GM23338 (cell line): ENCODE measurements at regions not wholly inside any gene's neighbourhood (a gene's known extent, or its start where the extent isn't known, plus 50 kb on each side); places are given as distances from the start of the nearest gene placed in this dataset.

Source experiments
- ATAC-seq: fragments of 200-7000 bp; cut with Tn5 transposase; 3 replicates; pipeline ENCODE4 v1.9.1; 2020
- DNase-seq: peaks from one replicate; pipeline ENCODE4 v3.0.0-alpha.2; 2015; ENCODE audit warnings: low spot score
- H2AFZ ChIP-seq: fragments of 200-600 bp; sonication (generic); 2 replicates; pipeline ENCODE4 v1.8.0; 2016; ENCODE audit warnings: antibody characterized with exemption, mild to moderate bottlenecking, moderate library complexity
- H3F3A ChIP-seq: fragments of 200-600 bp; sonication (generic); replicated peaks from 2 replicates; pipeline ENCODE4 v1.8.0; 2017; ENCODE audit warnings: antibody characterized with exemption, mixed run types, low read depth
- H3K27ac ChIP-seq: fragments of 200-600 bp; sonication (generic); 2 replicates; pipeline ENCODE4 v1.6.1; 2016; ENCODE audit warnings: low read depth
- H3K27me3 ChIP-seq: fragments of 200-600 bp; sonication (generic); 2 replicates; pipeline ENCODE4 v1.8.0; 2016; ENCODE audit warnings: mild to moderate bottlenecking, mixed run types, moderate library complexity; ENCODE audit not compliant: insufficient read depth
- H3K36me3 ChIP-seq: fragments of 200-600 bp; sonication (generic); 2 replicates; pipeline ENCODE4 v1.8.0; 2016; ENCODE audit warnings: mild to moderate bottlenecking; ENCODE audit not compliant: insufficient read depth
- H3K4me1 ChIP-seq: fragments of 200-600 bp; sonication (generic); 2 replicates; pipeline ENCODE4 v1.8.0; 2016; ENCODE audit warnings: mild to moderate bottlenecking, moderate library complexity; ENCODE audit not compliant: insufficient read depth
- H3K4me2 ChIP-seq: fragments of 200-600 bp; sonication (generic); 2 replicates; pipeline ENCODE4 v1.7.1; 2017; ENCODE audit warnings: mixed run types
- H3K4me3 ChIP-seq: fragments of 200-600 bp; sonication (generic); 2 replicates; pipeline ENCODE4 v1.6.1; 2016; ENCODE audit warnings: mixed run types
- H3K79me2 ChIP-seq: fragments of 200-600 bp; sonication (generic); replicated peaks from 2 replicates; pipeline ENCODE4 v1.8.0; 2017; ENCODE audit warnings: mild to moderate bottlenecking; ENCODE audit not compliant: insufficient read depth
- H3K9me2 ChIP-seq: fragments of 200-600 bp; sonication (generic); 2 replicates; pipeline ENCODE4 v1.8.0; 2017; ENCODE audit not compliant: insufficient read depth
- H4K20me1 ChIP-seq: fragments of 200-600 bp; sonication (generic); replicated peaks from 2 replicates; pipeline ENCODE4 v1.8.0; 2017; ENCODE audit warnings: mild to moderate bottlenecking; ENCODE audit not compliant: insufficient read depth
- H3K27ac Mint-ChIP-seq: 2 replicates; pipeline ENCODE4 v1.8.0; 2020; ENCODE audit warnings: inconsistent platforms, mild to moderate bottlenecking, moderate library complexity, mixed read lengths
- H3K27me3 Mint-ChIP-seq: 3 replicates; pipeline ENCODE4 v1.8.0; 2022; ENCODE audit warnings: low read depth, mild to moderate bottlenecking, moderate library complexity, mixed read lengths, inconsistent platforms; ENCODE audit not compliant: insufficient read depth, poor library complexity
- H3K36me3 Mint-ChIP-seq: 3 replicates; pipeline ENCODE4 v1.8.0; 2021; ENCODE audit warnings: low read depth, mild to moderate bottlenecking, inconsistent platforms, moderate library complexity, mixed read lengths
- H3K4me1 Mint-ChIP-seq: 3 replicates; pipeline ENCODE4 v1.8.0; 2020; ENCODE audit warnings: mild to moderate bottlenecking, inconsistent platforms, mixed read lengths
- H3K4me3 Mint-ChIP-seq: 3 replicates; pipeline ENCODE4 v1.8.0; 2021; ENCODE audit warnings: moderate library complexity, mild to moderate bottlenecking, inconsistent platforms, mixed read lengths
- H3K9me3 Mint-ChIP-seq: 3 replicates; pipeline ENCODE4 v1.8.0; 2020; ENCODE audit warnings: moderate library complexity, mild to moderate bottlenecking, inconsistent platforms, mixed read lengths
- CREB1 ChIP-seq: fragments of 250-450 bp; sonication (Bioruptor Pico); IDR thresholded peaks from 2 replicates; pipeline ENCODE4 v1.5.0; 2020; ENCODE audit warnings: low read depth, mild to moderate bottlenecking, moderate library complexity
- EZH2 ChIP-seq: fragments of 200-600 bp; sonication (generic); IDR thresholded peaks from one replicate; pipeline ENCODE4 v1.8.0; 2017; ENCODE audit warnings: antibody characterized with exemption, mild to moderate bottlenecking, low read depth; ENCODE audit not compliant: unreplicated experiment
- EZH2phosphoT487 ChIP-seq: fragments of 200-600 bp; sonication (generic); IDR thresholded peaks from one replicate; pipeline ENCODE4 v1.8.1; 2018; ENCODE audit warnings: antibody characterized with exemption; ENCODE audit not compliant: unreplicated experiment
- JUNB ChIP-seq: IDR thresholded peaks from one replicate; pipeline ENCODE4 v1.6.1; 2016; ENCODE audit warnings: antibody characterized with exemption; ENCODE audit not compliant: unreplicated experiment
- NANOG ChIP-seq: IDR thresholded peaks from 2 replicates; pipeline ENCODE4 v1.6.1; 2016; ENCODE audit warnings: antibody characterized with exemption, borderline replicate concordance
- POLR2AphosphoS5 ChIP-seq: IDR thresholded peaks from 2 replicates; pipeline ENCODE4 v1.6.1; 2016; ENCODE audit warnings: antibody characterized with exemption, low read depth
- STAT1 ChIP-seq: IDR thresholded peaks from one replicate; pipeline ENCODE4 v1.6.1; 2016; ENCODE audit warnings: antibody characterized with exemption; ENCODE audit not compliant: unreplicated experiment
- ZNF114 ChIP-seq: fragments of 250-450 bp; sonication (Bioruptor Pico); IDR thresholded peaks from 2 replicates; pipeline ENCODE4 v1.5.0; 2020; ENCODE audit warnings: mild to moderate bottlenecking, moderate library complexity
- ZNF331 ChIP-seq: fragments of 250-450 bp; sonication (Bioruptor Pico); IDR thresholded peaks from 2 replicates; pipeline ENCODE4 v1.5.0; 2020; ENCODE audit warnings: low read depth, mild to moderate bottlenecking, moderate library complexity
- TF ChIP-seq, protein P1 (sequence below), 2 experiments: fragments of 200-600 bp in 1 of 2; sonication (generic) in 1 of 2; conservative IDR thresholded peaks; 2 replicates each; pipeline versions ENCODE4 v1.5.1 to v1.6.1; 2016 to 2017; ENCODE audit warnings: antibody characterized with exemption in 2 of 2, low read depth in 2 of 2, mild to moderate bottlenecking in 2 of 2, moderate library complexity in 1 of 2
- TF ChIP-seq, protein P2 (sequence below): fragments of 250-450 bp; sonication (Bioruptor Pico); IDR thresholded peaks from 2 replicates; pipeline ENCODE4 v1.5.0; 2020; ENCODE audit warnings: mild to moderate bottlenecking, moderate library complexity
- TF ChIP-seq, protein P3 (sequence below): IDR thresholded peaks from one replicate; pipeline ENCODE4 v1.6.1; 2018; ENCODE audit warnings: antibody characterized with exemption; ENCODE audit not compliant: unreplicated experiment

DNA sequence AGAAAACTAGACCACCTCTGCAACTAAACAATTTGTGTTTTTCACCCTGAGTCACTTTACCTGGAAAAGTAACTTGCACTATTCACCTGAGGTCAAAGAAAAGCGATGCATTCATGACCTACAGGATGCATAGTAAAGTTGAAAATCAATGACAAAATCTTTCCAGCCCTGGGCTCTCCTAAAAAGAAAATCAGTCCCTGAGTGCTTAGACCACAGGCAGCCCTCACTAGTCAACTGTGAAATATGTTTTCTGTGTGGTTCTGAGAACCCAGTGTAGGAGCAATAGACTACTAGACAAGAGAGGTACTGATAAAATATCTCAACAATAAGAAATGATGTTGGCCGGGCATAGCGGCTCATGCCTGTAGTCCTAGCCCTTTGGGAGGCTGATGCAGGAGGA, 133.1 kb downstream of the TXNL1 start:
- Histone ChIP-seq H3K27me3 (no peaks in the 10 kb centered on the region), H2AFZ (no peak overlapping the region), H3K79me2 (no peaks in the 10 kb centered on the region), H3F3A (no peaks in the 10 kb centered on the region), H3K4me3 (no peak overlapping the region), H3K36me3 (no peaks in the 10 kb centered on the region), H3K4me2 (no peak overlapping the region), H3K9me2 (no peaks in the 10 kb centered on the region; the same call in 1 of the 2 replicates), H4K20me1 (no peaks in the 10 kb centered on the region), H3K27ac (no peak overlapping the region), H3K4me1 (peaks cover 14% of the 10 kb centered on the region; the same call in 1 of the 2 replicates)
- H3K27me3 Mint-ChIP-seq: no peaks in the 10 kb centered on the region
- ATAC-seq (no peak), DNase-seq (no peak)
- TF ChIP-seq, protein P1, sequence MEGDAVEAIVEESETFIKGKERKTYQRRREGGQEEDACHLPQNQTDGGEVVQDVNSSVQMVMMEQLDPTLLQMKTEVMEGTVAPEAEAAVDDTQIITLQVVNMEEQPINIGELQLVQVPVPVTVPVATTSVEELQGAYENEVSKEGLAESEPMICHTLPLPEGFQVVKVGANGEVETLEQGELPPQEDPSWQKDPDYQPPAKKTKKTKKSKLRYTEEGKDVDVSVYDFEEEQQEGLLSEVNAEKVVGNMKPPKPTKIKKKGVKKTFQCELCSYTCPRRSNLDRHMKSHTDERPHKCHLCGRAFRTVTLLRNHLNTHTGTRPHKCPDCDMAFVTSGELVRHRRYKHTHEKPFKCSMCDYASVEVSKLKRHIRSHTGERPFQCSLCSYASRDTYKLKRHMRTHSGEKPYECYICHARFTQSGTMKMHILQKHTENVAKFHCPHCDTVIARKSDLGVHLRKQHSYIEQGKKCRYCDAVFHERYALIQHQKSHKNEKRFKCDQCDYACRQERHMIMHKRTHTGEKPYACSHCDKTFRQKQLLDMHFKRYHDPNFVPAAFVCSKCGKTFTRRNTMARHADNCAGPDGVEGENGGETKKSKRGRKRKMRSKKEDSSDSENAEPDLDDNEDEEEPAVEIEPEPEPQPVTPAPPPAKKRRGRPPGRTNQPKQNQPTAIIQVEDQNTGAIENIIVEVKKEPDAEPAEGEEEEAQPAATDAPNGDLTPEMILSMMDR (conservative IDR thresholded peaks at IDR 0.05; ENCODE audit: low read depth in 2 of 2): no peak
- TF ChIP-seq POLR2AphosphoS5 (no peak), CREB1 (CRISPR knock-in tag) (no peak)
- no peaks in the 10 kb centered on the region for H3K9me3 Mint-ChIP-seq
- no peaks in the 10 kb centered on the region for H3K36me3 Mint-ChIP-seq
- H3K27ac Mint-ChIP-seq: no peak overlapping the region
- H3K4me1 Mint-ChIP-seq: peaks cover 19% of the 10 kb centered on the region; the same call in 2 of the 3 replicates
- H3K4me3 Mint-ChIP-seq: no peak overlapping the region

DNA sequence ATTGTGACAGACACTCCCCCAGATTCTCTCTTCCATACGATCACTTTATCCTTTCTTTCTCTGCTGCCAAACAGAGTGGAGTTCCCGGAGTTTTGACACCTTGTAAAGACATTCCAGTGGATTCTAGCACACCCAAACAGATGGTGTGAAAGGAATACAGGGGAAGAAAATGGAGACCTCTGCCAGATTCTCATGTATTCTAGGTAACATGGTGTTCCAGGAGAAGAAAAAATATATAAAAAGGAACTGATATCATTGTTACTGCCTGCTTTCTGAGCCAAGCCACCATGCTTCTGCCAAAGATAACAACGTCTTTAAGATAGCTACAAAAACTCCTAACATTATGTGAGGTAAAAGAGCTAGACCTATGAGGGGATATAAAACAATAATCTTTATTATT, 136.5 kb downstream of the TXNL1 start:
- H3K4me2 ChIP-seq: no peak overlapping the region
- H3K9me2 ChIP-seq: no peaks in the 10 kb centered on the region; the same call in 1 of the 2 replicates
- Mint-ChIP-seq H3K27me3 (no peaks in the 10 kb centered on the region), H3K9me3 (peaks cover 3% of the 10 kb centered on the region; the same call in 2 of the 3 replicates), H3K4me1 (no peaks in the 10 kb centered on the region), H3K27ac (no peak overlapping the region), H3K36me3 (peaks cover 3% of the 10 kb centered on the region; the same call in 2 of the 3 replicates), H3K4me3 (no peak overlapping the region)
- no peaks in the 10 kb centered on the region for H3K79me2 ChIP-seq
- H3K27me3 ChIP-seq: no peaks in the 10 kb centered on the region
- peak overlapping the region; percentile 44; the same call in 1 of the 2 replicates for H2AFZ ChIP-seq
- no peaks in the 10 kb centered on the region for H3F3A ChIP-seq
- ATAC-seq: no peak
- no peaks in the 10 kb centered on the region for H3K4me1 ChIP-seq
- H3K36me3 ChIP-seq: no peaks in the 10 kb centered on the region
- no peak overlapping the region for H3K4me3 ChIP-seq
- H3K27ac ChIP-seq: no peak overlapping the region
- DNase-seq: no peak
- no peaks in the 10 kb centered on the region for H4K20me1 ChIP-seq
- TF ChIP-seq JUNB (no peak), EZH2 (no peak), POLR2AphosphoS5 (no peak), ZNF114 (CRISPR knock-in tag) (no peak), STAT1 (no peak), NANOG (no peak), ZNF331 (CRISPR knock-in tag) (no peak), EZH2phosphoT487 (no peak)
- TF ChIP-seq, protein P2, sequence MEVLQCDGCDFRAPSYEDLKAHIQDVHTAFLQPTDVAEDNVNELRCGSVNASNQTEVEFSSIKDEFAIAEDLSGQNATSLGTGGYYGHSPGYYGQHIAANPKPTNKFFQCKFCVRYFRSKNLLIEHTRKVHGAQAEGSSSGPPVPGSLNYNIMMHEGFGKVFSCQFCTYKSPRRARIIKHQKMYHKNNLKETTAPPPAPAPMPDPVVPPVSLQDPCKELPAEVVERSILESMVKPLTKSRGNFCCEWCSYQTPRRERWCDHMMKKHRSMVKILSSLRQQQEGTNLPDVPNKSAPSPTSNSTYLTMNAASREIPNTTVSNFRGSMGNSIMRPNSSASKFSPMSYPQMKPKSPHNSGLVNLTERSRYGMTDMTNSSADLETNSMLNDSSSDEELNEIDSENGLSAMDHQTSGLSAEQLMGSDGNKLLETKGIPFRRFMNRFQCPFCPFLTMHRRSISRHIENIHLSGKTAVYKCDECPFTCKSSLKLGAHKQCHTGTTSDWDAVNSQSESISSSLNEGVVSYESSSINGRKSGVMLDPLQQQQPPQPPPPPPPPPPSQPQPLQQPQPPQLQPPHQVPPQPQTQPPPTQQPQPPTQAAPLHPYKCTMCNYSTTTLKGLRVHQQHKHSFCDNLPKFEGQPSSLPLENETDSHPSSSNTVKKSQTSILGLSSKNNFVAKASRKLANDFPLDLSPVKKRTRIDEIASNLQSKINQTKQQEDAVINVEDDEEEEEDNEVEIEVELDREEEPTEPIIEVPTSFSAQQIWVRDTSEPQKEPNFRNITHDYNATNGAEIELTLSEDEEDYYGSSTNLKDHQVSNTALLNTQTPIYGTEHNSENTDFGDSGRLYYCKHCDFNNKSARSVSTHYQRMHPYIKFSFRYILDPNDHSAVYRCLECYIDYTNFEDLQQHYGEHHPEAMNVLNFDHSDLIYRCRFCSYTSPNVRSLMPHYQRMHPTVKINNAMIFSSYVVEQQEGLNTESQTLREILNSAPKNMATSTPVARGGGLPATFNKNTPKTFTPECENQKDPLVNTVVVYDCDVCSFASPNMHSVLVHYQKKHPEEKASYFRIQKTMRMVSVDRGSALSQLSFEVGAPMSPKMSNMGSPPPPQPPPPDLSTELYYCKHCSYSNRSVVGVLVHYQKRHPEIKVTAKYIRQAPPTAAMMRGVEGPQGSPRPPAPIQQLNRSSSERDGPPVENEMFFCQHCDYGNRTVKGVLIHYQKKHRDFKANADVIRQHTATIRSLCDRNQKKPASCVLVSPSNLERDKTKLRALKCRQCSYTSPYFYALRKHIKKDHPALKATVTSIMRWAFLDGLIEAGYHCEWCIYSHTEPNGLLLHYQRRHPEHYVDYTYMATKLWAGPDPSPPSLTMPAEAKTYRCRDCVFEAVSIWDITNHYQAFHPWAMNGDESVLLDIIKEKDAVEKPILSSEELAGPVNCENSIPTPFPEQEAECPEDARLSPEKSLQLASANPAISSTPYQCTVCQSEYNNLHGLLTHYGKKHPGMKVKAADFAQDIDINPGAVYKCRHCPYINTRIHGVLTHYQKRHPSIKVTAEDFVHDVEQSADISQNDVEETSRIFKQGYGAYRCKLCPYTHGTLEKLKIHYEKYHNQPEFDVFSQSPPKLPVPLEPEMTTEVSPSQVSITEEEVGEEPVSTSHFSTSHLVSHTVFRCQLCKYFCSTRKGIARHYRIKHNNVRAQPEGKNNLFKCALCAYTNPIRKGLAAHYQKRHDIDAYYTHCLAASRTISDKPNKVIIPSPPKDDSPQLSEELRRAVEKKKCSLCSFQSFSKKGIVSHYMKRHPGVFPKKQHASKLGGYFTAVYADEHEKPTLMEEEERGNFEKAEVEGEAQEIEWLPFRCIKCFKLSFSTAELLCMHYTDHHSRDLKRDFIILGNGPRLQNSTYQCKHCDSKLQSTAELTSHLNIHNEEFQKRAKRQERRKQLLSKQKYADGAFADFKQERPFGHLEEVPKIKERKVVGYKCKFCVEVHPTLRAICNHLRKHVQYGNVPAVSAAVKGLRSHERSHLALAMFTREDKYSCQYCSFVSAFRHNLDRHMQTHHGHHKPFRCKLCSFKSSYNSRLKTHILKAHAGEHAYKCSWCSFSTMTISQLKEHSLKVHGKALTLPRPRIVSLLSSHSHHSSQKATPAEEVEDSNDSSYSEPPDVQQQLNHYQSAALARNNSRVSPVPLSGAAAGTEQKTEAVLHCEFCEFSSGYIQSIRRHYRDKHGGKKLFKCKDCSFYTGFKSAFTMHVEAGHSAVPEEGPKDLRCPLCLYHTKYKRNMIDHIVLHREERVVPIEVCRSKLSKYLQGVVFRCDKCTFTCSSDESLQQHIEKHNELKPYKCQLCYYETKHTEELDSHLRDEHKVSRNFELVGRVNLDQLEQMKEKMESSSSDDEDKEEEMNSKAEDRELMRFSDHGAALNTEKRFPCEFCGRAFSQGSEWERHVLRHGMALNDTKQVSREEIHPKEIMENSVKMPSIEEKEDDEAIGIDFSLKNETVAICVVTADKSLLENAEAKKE: no peak
- TF ChIP-seq, protein P3, sequence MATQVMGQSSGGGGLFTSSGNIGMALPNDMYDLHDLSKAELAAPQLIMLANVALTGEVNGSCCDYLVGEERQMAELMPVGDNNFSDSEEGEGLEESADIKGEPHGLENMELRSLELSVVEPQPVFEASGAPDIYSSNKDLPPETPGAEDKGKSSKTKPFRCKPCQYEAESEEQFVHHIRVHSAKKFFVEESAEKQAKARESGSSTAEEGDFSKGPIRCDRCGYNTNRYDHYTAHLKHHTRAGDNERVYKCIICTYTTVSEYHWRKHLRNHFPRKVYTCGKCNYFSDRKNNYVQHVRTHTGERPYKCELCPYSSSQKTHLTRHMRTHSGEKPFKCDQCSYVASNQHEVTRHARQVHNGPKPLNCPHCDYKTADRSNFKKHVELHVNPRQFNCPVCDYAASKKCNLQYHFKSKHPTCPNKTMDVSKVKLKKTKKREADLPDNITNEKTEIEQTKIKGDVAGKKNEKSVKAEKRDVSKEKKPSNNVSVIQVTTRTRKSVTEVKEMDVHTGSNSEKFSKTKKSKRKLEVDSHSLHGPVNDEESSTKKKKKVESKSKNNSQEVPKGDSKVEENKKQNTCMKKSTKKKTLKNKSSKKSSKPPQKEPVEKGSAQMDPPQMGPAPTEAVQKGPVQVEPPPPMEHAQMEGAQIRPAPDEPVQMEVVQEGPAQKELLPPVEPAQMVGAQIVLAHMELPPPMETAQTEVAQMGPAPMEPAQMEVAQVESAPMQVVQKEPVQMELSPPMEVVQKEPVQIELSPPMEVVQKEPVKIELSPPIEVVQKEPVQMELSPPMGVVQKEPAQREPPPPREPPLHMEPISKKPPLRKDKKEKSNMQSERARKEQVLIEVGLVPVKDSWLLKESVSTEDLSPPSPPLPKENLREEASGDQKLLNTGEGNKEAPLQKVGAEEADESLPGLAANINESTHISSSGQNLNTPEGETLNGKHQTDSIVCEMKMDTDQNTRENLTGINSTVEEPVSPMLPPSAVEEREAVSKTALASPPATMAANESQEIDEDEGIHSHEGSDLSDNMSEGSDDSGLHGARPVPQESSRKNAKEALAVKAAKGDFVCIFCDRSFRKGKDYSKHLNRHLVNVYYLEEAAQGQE: no peak
